EH (cell line): ENCODE measurements at regions not wholly inside any gene's neighbourhood (a gene's known extent, or its start where the extent isn't known, plus 50 kb on each side); places are given as distances from the start of the nearest gene placed in this dataset.

ENCODE experiments used
- DNase-seq: peaks from one replicate; pipeline ENCODE4 v3.0.0-alpha.2; 2015; ENCODE audit warnings: low read depth

DNA sequence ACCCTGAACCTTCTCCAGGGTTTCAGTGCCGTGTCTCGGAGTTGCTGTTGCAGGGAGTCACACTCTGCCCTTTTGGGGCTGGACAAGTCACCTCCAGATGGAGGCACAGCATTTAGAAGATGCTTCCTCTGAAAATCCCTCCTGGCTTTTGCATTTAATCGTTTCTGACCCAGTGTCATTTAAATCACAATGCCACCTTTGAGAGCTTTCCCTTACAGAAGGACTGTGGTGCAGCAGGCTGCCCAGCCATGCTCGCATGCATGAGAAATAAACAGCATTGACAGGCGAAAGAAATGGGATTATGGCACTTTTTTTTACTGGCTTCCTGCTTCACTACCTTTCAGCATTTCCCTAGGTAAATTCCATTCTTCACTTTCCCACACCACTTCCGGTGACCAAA, 113.4 kb upstream of the DYRK2 start:
- DNase-seq = no peak

GRCh38 chr12:67535971-67536370, 112.6 kb upstream of the DYRK2 start:
- no peak for DNase-seq

DNA sequence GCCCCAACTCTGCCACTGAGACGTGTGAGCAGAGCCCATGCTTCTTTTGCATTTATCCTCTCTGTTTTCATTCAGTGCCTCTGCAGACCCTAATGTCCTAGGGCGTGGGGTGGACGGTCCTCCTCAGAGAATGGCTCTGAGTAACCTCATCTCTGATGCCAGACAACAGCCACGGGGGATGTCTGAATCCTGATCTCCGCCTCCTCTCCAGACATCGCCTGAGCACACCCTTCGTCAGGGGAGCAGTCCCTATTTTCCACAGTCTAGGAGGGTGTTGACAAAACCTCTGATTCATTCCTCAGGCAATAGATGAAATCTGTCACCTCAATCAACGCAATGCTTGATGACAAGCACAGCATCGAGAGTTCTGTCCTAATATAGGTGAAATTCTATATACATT, 109.2 kb upstream of the DYRK2 start:
- no peak for DNase-seq

DNA sequence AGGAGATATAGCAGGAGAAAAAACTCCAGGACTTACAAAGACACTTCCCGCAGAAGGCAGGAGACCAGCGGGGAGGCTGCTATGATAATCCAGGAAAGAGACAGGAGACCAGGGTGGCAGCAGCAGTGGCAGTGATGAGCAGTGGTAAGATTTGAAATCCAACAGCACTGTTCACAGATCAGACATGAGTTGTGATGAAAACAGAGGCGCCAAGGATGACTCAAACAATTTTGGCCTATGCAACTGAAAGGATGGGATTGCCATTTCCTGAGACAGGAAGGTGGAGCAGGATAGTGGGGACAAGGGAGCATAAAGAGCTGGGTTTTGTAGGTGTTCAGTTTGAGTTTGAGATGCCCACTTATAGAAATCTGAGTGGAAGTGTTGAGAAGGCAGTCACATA, 108.6 kb upstream of the DYRK2 start:
- peak; percentile 27 for DNase-seq

DNA sequence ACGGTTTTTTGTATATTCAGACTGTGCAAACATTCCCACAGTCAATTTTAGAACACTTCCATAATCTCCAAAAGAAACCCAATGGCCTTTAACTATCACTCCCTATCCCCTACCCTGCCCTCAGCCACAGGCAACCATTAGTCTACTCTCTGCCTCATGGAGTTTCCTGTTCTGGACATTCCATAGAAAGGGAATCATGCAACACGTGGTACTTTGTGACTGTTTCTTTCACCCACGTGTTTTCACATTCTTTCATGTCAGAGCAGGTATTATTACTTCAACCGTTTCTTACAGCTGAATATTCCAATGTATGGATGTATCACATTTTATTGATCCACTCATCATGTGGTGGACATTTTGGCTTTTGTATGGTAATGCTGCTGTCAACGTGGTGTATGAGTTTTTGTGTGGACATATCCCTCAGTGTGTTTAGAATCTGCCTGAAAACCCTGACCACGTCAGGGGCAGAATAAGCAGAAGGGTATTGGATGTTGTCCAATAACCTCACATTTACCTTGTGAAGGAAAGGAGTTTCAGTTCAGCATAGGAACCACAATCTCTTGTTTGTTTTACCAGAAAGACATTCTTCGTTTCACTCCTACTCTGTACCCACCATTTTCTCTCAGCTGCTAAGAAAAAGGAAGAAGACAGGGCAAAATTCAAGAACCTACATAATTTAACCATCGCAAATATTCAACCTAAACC, 107.5 kb upstream of the DYRK2 start:
- DNase-seq = peak; percentile 40

GRCh38 chr12:67541625-67541991, 106.9 kb upstream of the DYRK2 start:
- DNase-seq = no peak

- no peak for DNase-seq
These were observed 105.3 kb upstream of the DYRK2 start for GRCh38 chr12:67543021-67543770.

- no peak for DNase-seq
These were observed 103.2 kb upstream of the DYRK2 start for GRCh38 chr12:67545298-67545697.

DNA sequence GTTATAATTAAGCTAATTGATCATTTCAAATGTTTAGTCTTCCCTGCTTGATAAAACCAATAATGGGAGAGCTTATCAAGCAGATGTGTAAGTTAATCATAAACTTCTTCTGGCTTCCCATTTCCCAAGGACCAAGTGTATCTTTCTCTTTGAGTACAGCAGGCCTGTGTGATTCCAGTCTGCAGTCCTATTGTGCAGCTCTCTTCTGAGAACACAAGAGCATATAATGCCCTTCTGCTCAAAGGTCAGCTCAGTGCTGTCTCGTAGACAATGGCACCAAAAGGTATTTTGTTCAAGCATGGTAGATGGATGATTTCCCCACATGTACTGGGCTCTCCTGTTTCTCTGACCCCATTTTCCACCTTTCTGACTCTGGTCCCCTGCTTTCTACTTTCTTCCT, 101.8 kb upstream of the DYRK2 start:
- no peak for DNase-seq

GRCh38 chr12:67555075-67555717, 93.3 kb upstream of the DYRK2 start:
- peak; percentile 39 for DNase-seq

GRCh38 chr12:67558775-67559174, 89.8 kb upstream of the DYRK2 start:
- DNase-seq = no peak

- no peak for DNase-seq
These were observed 88.8 kb upstream of the DYRK2 start for GRCh38 chr12:67559751-67560150.

DNA sequence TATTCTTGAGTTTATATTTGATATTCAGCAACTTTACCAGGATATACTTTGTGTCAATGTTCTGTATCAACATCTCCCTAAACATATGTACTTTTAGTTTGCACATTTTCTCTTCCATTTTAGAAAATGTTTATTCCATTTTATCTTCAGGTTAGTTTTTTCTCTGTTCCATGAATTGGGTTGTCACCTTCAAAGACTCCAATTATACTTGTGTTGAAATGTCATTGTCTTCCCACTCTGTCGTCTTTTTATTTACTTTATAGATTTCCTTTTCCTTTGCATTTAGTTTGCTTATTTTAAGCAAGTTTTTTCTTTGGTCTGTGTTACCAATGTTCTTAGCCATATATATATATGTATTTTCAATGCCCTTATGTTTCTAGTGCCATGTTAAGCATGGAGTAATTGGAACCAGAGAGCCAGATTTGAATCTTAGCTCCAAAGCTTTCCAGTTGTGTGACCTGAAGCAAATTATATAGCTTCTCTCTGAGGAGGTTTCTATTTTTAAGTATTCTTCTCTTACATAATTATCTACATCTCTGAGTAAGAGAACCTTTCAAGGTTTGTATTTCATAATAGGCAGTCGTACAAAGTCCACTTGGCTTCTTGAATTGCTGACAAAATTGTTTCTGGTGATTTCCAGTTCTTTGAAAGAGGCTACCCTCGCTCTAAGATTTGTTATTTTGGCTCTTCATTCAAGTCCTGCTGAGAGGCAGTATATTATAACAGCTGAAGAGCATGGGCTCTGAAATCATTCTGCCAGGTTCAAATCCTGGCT, 85.8 kb upstream of the DYRK2 start:
- DNase-seq = no peak

GRCh38 chr12:67568055-67568454, 80.5 kb upstream of the DYRK2 start:
- DNase-seq = no peak

DNA sequence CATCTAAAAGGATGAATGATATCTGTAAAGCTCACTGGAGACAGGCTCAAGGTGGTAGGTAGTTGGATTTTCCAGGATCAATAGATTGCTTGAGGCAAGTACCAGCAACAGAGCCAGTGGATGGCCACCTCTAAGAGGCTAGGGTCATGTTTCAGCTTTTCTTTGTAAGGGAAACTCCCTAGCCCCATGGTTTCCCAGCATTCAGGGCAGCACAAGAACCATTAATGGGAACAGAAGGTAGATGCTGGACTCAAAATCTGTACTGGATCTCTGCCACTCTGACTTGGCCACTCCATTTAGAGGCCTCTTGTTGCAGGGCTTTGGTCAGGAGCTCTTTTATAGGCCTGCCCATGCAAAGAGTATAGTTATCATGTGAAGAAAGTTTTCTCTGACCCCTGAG, 76.1 kb upstream of the DYRK2 start:
- no peak for DNase-seq

- DNase-seq = no peak
These were observed 75.0 kb upstream of the DYRK2 start for GRCh38 chr12:67573566-67573965.

DNA sequence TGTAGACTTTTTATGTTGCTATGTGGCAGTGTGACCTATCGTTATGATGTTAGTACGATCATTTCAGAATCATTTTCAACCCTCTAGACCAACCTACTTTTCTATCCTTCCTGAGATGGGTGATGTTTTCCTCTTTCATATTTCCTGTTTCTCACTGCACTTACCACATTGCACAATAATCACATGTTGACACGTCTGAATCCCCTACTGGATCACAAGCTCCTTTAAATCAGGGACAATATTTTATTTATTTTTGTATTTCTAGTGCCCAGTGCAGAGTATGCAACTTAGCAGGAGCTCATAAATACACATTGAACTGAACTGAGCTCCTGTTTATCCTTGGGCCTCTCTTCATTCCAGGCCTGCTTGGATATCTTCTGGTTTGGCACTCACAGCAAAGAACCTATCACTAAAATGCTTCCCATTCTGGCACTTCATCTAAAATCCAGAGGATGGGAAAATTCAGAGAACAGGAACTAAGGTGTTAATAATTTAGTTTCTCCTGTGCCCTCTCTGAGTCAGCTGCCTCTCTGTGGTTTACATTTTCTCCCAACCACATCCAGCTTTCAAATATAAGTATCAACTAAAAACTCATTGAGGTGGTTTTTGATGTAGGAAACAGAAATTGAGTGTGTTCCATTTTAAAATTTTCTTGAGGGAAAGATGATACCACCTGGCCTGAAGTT, 69.4 kb upstream of the DYRK2 start:
- no peak for DNase-seq

DNA sequence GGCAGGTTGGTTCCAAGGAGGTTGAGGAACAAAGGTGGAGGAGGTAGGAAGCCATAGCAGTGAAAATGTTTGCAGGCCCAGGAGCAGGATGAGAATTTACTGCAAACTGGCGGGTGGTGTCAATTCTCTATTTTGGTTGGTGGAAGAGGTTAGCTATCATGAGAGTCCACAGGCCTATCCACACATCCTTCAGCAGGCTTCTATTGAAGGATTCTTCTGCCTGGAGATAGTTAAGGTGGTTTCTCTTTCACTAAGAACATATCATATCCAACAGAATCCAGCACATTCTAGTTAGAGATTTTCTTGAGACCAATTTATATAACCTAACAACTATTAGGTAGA, 68.9 kb upstream of the DYRK2 start:
- DNase-seq = no peak

- no peak for DNase-seq
These were observed 66.2 kb upstream of the DYRK2 start for GRCh38 chr12:67582238-67582834.

- DNase-seq = no peak
These were observed 65.7 kb upstream of the DYRK2 start for GRCh38 chr12:67582844-67583243.

GRCh38 chr12:67586951-67587350, 61.6 kb upstream of the DYRK2 start:
- no peak for DNase-seq

DNA sequence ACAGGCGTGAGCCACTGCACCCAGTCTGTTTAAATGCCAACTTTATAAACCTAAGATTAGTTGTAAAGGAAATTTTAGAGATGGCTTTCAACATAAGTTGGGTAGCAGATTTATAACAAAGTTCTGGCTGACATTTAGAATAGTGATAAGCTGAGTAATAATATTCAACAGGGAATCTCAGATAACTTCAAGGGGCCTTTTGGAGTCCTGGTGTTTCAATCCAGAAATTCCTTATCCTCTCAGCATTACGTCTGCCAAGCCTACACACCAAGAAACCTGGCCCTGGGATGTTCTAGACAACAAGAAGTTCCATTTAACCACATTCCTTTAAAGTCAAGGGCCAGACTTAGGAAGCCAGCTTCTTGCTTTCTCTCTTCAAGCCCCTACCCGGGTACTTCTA, 59.5 kb upstream of the DYRK2 start:
- no peak for DNase-seq
